Upper lobe of left lung (tissue), 4 donors: ENCODE measurements at regions not wholly inside any gene's neighbourhood (a gene's known extent, or its start where the extent isn't known, plus 50 kb on each side); places are given as distances from the start of the nearest gene placed in this dataset.
"Not testable (repeated sequence)": the region's sequence is repeated elsewhere in the genome, so short reads cannot be mapped to it uniquely, and the experiment has no call there.

Experiments used
- CTCF ChIP-seq, 6 experiments: fragments of 450-650 bp in 4 of 6; fragments of 200-600 bp in 2 of 6; sonication (generic) in 2 of 6; IDR thresholded peaks; one replicate each; pipeline ENCODE4 v1.5.1; 2016 to 2019; ENCODE audit warnings: antibody characterized with exemption in 6 of 6
- EP300 ChIP-seq, 4 donors: sonication (generic); formaldehyde crosslinking; IDR thresholded peaks; one replicate each; pipeline ENCODE4 v1.5.1; 2017; ENCODE audit warnings: antibody characterized with exemption in 4 of 4, control low read depth in 2 of 4
- POLR2A ChIP-seq, 4 donors: fragments of 450-650 bp; IDR thresholded peaks; one replicate each; pipeline ENCODE4 v1.5.1; 2016 to 2017; ENCODE audit warnings: antibody characterized with exemption in 4 of 4, mild to moderate bottlenecking in 2 of 4
- POLR2AphosphoS5 ChIP-seq, 2 donors: sonication (generic); formaldehyde crosslinking; IDR thresholded peaks; one replicate each; pipeline ENCODE4 v1.5.1; 2017; ENCODE audit warnings: antibody characterized with exemption in 2 of 2

- not testable (repeated sequence) for TF ChIP-seq POLR2A, CTCF, EP300, POLR2AphosphoS5 (IDR thresholded peaks at IDR 0.05)
These were observed 96.1 kb upstream of the MYRIP start for GRCh38 chr3:39713341-39713740.
